BJ (cell line): ENCODE measurements at regions not wholly inside any gene's neighbourhood (a gene's known extent, or its start where the extent isn't known, plus 50 kb on each side); places are given as distances from the start of the nearest gene placed in this dataset.

Source experiments
- CTCF ChIA-PET: fragments of 350-600 bp; formaldehyde crosslinking; extraction: SDS; loops from one replicate; lab custom pipeline; 2021; ENCODE audit warnings: antibody characterized with exemption, inconsistent platforms; lab: Yijun Ruan, JAX
- POLR2A ChIA-PET: fragments of 300-600 bp; sonication (Branson Sonifier 250); formaldehyde crosslinking; extraction: SDS; loops from one replicate; lab custom pipeline; 2021; ENCODE audit warnings: antibody characterized with exemption; lab: Charles Lee
- DNase-seq: peaks from one replicate; pipeline ENCODE4 v3.0.0-alpha.2; 2011; ENCODE audit warnings: low read depth
- H3K27me3 ChIP-seq: 2 replicates; pipeline ENCODE4 v1.6.0; 2011; ENCODE audit warnings: low read length; ENCODE audit not compliant: control insufficient read depth, insufficient read depth
- H3K36me3 ChIP-seq: 2 replicates; pipeline ENCODE4 v1.5.1; 2011; ENCODE audit warnings: low read length; ENCODE audit not compliant: control insufficient read depth, insufficient read depth
- H3K4me3 ChIP-seq: 2 replicates; pipeline ENCODE4 v1.5.1; 2011; ENCODE audit warnings: low read depth, mild to moderate bottlenecking, control low read depth, low read length
- TF ChIP-seq, protein P1 (sequence below): IDR thresholded peaks from 2 replicates; pipeline ENCODE4 v1.5.1; 2011; ENCODE audit warnings: low read depth, mild to moderate bottlenecking, control low read depth, inconsistent platforms, low read length, moderate library complexity; ENCODE audit not compliant: insufficient read depth

- TF ChIP-seq, protein P1, sequence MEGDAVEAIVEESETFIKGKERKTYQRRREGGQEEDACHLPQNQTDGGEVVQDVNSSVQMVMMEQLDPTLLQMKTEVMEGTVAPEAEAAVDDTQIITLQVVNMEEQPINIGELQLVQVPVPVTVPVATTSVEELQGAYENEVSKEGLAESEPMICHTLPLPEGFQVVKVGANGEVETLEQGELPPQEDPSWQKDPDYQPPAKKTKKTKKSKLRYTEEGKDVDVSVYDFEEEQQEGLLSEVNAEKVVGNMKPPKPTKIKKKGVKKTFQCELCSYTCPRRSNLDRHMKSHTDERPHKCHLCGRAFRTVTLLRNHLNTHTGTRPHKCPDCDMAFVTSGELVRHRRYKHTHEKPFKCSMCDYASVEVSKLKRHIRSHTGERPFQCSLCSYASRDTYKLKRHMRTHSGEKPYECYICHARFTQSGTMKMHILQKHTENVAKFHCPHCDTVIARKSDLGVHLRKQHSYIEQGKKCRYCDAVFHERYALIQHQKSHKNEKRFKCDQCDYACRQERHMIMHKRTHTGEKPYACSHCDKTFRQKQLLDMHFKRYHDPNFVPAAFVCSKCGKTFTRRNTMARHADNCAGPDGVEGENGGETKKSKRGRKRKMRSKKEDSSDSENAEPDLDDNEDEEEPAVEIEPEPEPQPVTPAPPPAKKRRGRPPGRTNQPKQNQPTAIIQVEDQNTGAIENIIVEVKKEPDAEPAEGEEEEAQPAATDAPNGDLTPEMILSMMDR = no peak
- ChIA-PET CTCF (no interaction called here), POLR2A (no interaction called here)
Observed at GRCh38 chr2:53096351-53096750, 671.3 kb upstream of the CHAC2 start.

DNA sequence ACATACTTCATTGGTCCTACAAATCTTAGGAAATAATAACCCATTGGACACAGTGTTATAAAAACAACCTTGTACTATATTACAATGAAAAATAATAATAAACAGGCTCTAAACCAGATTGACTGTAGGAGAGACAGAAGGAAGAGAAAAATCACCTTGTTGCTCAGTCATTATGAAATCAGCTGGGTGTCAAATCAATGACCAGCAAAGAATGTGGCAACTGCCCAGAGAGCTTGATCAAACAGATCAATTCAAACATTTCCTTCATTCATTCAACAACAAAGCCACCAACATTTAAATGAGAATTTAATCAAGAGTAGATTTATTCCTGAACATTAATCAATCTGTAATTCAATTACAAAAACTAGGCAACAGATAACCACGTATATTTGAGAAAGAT lies 671.9 kb upstream of the CHAC2 start:
- POLR2A ChIA-PET = no interaction called here
- Histone ChIP-seq H3K36me3 (no peaks in the 10 kb centered on the region), H3K4me3 (no peak overlapping the region), H3K27me3 (no peaks in the 10 kb centered on the region)
- no peak for DNase-seq
- CTCF ChIA-PET = no interaction called here
- TF ChIP-seq, protein P1 = no peak

More at GRCh38 chr2:53096351-53096750, 671.3 kb upstream of the CHAC2 start:
- no peak for DNase-seq
- no peaks in the 10 kb centered on the region for H3K27me3 ChIP-seq
- H3K36me3 ChIP-seq = no peaks in the 10 kb centered on the region
- H3K4me3 ChIP-seq = no peak overlapping the region

DNA sequence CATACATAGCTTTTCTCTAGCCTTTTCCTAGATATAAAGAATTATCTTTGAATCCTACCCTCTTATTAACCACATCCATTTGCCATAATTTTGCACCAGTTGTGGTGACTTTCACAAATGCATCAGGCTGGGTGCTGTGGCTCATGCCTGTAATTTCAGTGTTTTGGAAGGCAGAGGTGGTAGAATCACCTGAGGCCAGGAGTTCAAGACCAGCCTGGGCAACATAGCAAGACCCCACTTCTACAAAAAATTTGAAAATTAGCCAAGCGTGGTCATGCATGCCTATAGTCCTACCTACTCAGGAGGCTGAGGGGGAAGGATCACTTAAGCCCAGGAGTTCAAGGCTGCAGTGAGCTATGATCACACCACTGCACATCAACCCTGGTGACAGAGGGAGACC lies 672.4 kb upstream of the CHAC2 start:
- CTCF ChIA-PET = no interaction called here
- no peak for DNase-seq
- TF ChIP-seq, protein P1 = no peak
- no peaks in the 10 kb centered on the region for H3K27me3 ChIP-seq
- H3K36me3 ChIP-seq = no peaks in the 10 kb centered on the region
- POLR2A ChIA-PET = no interaction called here
- no peak overlapping the region for H3K4me3 ChIP-seq

- POLR2A ChIA-PET = no interaction called here
- TF ChIP-seq, protein P1 = no peak
- no peaks in the 10 kb centered on the region for H3K36me3 ChIP-seq
- H3K27me3 ChIP-seq = no peaks in the 10 kb centered on the region
- DNase-seq = no peak
- CTCF ChIA-PET = no interaction called here
- no peak overlapping the region for H3K4me3 ChIP-seq
Observed at GRCh38 chr2:53093355-53093754, 674.2 kb upstream of the CHAC2 start.

GRCh38 chr2:53091183-53091582 lies 676.4 kb upstream of the CHAC2 start:
- no peak for DNase-seq
- TF ChIP-seq, protein P1 = no peak
- no peak overlapping the region for H3K4me3 ChIP-seq
- H3K27me3 ChIP-seq = no peaks in the 10 kb centered on the region
- CTCF ChIA-PET = no interaction called here
- H3K36me3 ChIP-seq = no peaks in the 10 kb centered on the region
- POLR2A ChIA-PET = no interaction called here
